HG03439 (cell line): ENCODE measurements at regions not wholly inside any gene's neighbourhood (a gene's known extent, or its start where the extent isn't known, plus 50 kb on each side); places are given as distances from the start of the nearest gene placed in this dataset.

Source experiments
- ATAC-seq: cut with Tn5 transposase; IDR thresholded peaks from one replicate; pipeline ENCODE4 v1.9.1; 2021; ENCODE audit warnings: mild to moderate bottlenecking, moderate library complexity; ENCODE audit not compliant: unreplicated experiment

DNA sequence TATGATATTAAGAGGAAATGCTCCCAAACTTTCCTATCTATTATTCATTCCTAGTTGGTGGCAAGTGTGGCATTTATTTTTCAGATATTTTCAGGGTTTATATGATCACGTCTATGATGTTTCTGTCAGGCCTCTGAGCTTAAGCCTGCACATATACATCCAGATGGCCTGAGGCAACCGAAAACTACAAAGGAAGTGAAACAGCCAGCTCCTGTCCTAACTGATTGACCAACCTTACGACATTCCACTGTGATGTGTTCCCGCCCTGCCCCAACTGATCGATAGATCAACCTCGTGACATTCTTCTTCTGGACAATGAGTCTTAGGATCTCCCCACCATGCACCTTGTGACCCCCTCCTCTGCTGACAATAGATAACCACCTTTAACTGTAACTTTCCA, 67.6 kb upstream of the CTSO start:
- no peak for ATAC-seq

DNA sequence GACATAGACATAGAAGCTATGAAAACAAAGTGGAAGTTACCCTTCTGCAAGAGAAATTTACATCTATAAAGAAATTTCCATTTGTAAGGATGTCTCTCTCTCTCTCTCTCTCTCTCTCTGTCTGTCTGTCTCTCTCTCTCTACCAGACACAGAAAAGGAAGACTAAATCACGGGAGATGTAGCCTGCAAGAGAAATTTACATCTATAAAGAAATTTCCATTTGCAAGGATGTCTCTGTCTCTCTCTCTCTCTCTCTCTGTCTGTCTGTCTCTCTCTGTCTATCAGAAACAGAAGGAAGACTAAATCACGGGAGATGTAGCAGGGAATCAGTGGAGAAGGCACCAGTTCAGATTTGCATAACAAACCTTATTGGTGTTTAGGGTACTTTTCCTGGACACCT, 65.6 kb upstream of the CTSO start:
- ATAC-seq, result no peak

DNA sequence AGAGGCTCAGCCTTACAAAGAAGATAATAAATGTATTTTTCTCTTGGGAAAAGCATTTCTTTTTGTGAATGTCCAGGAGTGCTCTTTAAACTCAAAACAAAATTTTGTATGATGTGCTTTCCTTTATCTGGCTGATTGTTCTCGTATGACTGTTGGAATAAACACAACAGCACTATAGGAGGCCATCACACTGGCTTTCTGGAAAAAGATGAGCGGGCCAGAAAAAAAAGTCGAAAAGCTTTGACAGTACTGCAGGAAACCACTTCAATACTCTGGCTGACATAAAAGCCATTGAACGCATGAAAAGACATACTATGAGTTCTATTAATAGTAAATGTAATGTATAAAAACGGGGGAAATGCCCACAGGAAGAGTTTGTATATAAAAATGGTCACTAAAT, 64.7 kb upstream of the CTSO start:
- no peak for ATAC-seq

DNA sequence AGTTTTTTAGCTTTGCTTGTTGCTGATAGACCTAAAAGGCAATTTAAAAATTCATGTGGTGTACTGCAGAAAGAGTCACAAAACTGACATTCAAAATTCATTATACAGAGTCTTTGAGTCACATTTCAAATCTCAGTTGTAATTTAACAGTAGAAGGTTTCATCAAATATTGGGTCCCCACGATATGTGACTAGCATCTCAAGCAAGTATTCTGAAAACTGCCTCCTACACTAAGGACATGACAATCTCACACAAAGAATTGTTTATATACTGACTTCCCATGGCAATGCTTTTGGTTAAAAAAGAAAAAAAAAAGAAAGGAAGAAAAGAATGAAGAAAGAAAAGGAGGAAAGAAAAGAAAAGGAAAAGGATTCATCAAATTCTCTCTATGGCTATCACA, 62.1 kb upstream of the CTSO start:
- ATAC-seq, result no peak

DNA sequence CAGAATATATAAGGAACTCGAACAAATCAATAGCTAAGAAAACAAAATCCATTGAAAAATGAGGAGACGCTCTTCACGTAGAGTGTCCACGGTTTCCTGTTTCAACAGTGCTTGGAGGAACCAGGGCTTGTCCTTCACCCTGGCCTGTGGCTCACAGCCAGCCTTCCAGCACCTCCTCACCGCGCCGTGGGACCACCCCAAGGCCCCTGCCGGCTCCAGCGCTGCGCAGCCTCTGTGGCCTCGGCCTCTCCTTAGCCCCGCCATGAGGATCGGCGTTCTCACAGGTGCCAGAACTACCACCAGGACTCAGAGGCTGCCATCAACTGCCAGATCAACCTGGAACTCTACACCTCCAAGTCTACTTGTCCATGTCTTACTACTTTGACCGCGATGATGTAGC, 52.5 kb upstream of the CTSO start:
- ATAC-seq, result no peak
